ENCODE measurements at regions not wholly inside any gene's neighbourhood (a gene's known extent, or its start where the extent isn't known, plus 50 kb on each side); places are given as distances from the start of the nearest gene placed in this dataset.

- DNase-seq = no peak
Observed at GRCh38 chr11:70575396-70576060, 177.2 kb downstream of the CTTN start.

- DNase-seq = no peak
Observed at GRCh38 chr11:70577258-70577603, 178.9 kb downstream of the CTTN start.

- DNase-seq = no peak
Observed at GRCh38 chr11:70577948-70578347, 179.6 kb downstream of the CTTN start.

GRCh38 chr11:70578371-70578770, 180.0 kb downstream of the CTTN start:
- DNase-seq = no peak

GRCh38 chr11:70578831-70579230, 180.5 kb downstream of the CTTN start:
- DNase-seq = no peak

- no peak for DNase-seq
Observed at GRCh38 chr11:70579316-70579955, 181.1 kb downstream of the CTTN start.

GRCh38 chr11:70580036-70580805, 181.9 kb downstream of the CTTN start:
- no peak for DNase-seq

- DNase-seq = no peak
Observed at GRCh38 chr11:70581991-70582885, 183.9 kb downstream of the CTTN start.

GRCh38 chr11:70582886-70583641, 184.7 kb downstream of the CTTN start:
- DNase-seq = no peak

- no peak for DNase-seq
Observed at GRCh38 chr11:70583781-70584218, 185.5 kb downstream of the CTTN start.

GRCh38 chr11:70584498-70585235, 186.3 kb downstream of the CTTN start:
- no peak for DNase-seq

- DNase-seq = no peak
Observed at GRCh38 chr11:70585236-70585545, 186.9 kb downstream of the CTTN start.

GRCh38 chr11:70586261-70587074, 188.1 kb downstream of the CTTN start:
- DNase-seq = no peak

GRCh38 chr11:70587075-70587389, 188.7 kb downstream of the CTTN start:
- no peak for DNase-seq

- no peak for DNase-seq
Observed at GRCh38 chr11:70590356-70590991, 192.1 kb downstream of the CTTN start.

GRCh38 chr11:70592641-70593165, 194.4 kb downstream of the CTTN start:
- DNase-seq = no peak

GRCh38 chr11:70593446-70593983, 195.2 kb downstream of the CTTN start:
- no peak for DNase-seq

GRCh38 chr11:70594031-70594430, 195.7 kb downstream of the CTTN start:
- no peak for DNase-seq

- no peak for DNase-seq
Observed at GRCh38 chr11:70594606-70595005, 196.3 kb downstream of the CTTN start.

- no peak for DNase-seq
Observed at GRCh38 chr11:70595016-70595415, 196.7 kb downstream of the CTTN start.

All from NCI-H226 (cell line).